ENCODE measurements at regions not wholly inside any gene's neighbourhood (a gene's known extent, or its start where the extent isn't known, plus 50 kb on each side); places are given as distances from the start of the nearest gene placed in this dataset.

DNA sequence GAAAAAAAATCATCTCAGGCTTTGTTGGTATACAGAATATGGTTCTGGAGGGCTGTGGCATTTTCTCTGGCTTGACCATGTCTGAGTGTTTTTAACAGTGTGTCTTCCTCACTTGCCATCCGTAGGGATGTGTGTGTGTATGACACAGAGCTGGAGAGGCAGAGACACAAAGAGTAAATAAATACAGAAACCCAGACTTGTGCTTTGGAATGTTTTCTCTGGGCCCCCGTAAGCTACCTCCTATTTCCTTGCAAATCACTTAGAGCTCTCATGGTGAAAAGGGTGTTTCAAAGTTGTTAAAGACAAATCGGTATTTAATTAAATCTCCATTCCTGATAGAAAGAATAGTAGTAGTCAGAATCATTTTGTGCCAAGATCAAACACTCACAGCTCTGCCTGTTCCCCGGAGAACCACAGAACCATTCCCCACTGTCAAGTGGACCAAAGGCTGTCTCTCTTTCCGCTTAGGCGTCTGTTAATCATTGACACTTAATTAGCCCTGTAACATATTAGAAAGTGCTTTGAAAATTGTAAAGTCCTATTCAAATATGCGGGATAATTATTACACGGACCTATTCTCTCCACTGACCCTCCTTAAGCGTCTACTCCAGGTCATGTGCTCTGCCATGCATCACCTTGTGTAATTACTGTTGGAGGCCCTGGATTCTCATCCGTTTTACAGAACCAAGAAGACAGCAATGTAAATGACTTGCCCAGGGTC is 313.6 kb upstream of the TLE3 start:
- no peak for TF ChIP-seq POLR2A (IDR thresholded peaks at IDR 0.05)
- TF ChIP-seq, protein P1, sequence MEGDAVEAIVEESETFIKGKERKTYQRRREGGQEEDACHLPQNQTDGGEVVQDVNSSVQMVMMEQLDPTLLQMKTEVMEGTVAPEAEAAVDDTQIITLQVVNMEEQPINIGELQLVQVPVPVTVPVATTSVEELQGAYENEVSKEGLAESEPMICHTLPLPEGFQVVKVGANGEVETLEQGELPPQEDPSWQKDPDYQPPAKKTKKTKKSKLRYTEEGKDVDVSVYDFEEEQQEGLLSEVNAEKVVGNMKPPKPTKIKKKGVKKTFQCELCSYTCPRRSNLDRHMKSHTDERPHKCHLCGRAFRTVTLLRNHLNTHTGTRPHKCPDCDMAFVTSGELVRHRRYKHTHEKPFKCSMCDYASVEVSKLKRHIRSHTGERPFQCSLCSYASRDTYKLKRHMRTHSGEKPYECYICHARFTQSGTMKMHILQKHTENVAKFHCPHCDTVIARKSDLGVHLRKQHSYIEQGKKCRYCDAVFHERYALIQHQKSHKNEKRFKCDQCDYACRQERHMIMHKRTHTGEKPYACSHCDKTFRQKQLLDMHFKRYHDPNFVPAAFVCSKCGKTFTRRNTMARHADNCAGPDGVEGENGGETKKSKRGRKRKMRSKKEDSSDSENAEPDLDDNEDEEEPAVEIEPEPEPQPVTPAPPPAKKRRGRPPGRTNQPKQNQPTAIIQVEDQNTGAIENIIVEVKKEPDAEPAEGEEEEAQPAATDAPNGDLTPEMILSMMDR (IDR thresholded peaks at IDR 0.05), result no peak

All from prostate gland (tissue), 2 donors.